ENCODE measurements at regions not wholly inside any gene's neighbourhood (a gene's known extent, or its start where the extent isn't known, plus 50 kb on each side); places are given as distances from the start of the nearest gene placed in this dataset.

DNA sequence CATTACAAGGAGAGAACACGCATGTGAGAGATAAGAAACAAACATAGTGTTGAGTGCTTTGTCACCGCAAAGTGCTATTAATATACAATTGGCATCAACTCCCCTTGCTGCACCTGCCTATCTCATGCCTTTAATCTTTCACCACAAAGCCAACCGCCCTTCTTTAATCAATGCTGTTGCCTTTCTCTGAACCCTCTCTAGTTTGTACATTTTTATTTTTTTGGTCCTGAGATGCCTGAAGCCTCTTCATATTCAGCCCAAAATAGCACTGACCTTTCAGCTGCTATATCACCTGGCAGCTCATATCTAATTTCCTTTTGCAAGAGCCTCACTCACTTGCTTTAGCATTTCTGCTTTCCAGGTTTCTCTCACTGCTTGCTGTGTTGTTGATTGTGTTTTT is 504.7 kb downstream of the NUF2 start:
- Histone ChIP-seq H3K4me3 (ENCODE audit: low read length) (no peak overlapping the region), H3K4me2 (ENCODE audit: low read length) (no peak overlapping the region), H3K9ac (ENCODE audit: low read length) (no peak overlapping the region), H3K27me3 (ENCODE audit: low read depth, low read length) (no peaks in the 10 kb centered on the region), H3K36me3 (replicated peaks; ENCODE audit: low read depth, low read length) (no peaks in the 10 kb centered on the region), H3K9me3 (ENCODE audit: insufficient read depth, low read length) (no peaks in the 10 kb centered on the region), H3K27ac (ENCODE audit: low read length) (no peak overlapping the region), H3K4me1 (ENCODE audit: low read length) (no peaks in the 10 kb centered on the region), H2AFZ (ENCODE audit: low read depth, low read length) (no peak overlapping the region), H4K20me1 (ENCODE audit: insufficient read depth, low read length) (no peaks in the 10 kb centered on the region), H3K79me2 (ENCODE audit: low read length) (no peaks in the 10 kb centered on the region)
- TF ChIP-seq EZH2phosphoT487 (IDR thresholded peaks at IDR 0.05; ENCODE audit: low read depth) = no peak
- TF ChIP-seq, protein P1, sequence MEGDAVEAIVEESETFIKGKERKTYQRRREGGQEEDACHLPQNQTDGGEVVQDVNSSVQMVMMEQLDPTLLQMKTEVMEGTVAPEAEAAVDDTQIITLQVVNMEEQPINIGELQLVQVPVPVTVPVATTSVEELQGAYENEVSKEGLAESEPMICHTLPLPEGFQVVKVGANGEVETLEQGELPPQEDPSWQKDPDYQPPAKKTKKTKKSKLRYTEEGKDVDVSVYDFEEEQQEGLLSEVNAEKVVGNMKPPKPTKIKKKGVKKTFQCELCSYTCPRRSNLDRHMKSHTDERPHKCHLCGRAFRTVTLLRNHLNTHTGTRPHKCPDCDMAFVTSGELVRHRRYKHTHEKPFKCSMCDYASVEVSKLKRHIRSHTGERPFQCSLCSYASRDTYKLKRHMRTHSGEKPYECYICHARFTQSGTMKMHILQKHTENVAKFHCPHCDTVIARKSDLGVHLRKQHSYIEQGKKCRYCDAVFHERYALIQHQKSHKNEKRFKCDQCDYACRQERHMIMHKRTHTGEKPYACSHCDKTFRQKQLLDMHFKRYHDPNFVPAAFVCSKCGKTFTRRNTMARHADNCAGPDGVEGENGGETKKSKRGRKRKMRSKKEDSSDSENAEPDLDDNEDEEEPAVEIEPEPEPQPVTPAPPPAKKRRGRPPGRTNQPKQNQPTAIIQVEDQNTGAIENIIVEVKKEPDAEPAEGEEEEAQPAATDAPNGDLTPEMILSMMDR (IDR thresholded peaks at IDR 0.05; ENCODE audit: low read depth, low read length) = no peak

DNA sequence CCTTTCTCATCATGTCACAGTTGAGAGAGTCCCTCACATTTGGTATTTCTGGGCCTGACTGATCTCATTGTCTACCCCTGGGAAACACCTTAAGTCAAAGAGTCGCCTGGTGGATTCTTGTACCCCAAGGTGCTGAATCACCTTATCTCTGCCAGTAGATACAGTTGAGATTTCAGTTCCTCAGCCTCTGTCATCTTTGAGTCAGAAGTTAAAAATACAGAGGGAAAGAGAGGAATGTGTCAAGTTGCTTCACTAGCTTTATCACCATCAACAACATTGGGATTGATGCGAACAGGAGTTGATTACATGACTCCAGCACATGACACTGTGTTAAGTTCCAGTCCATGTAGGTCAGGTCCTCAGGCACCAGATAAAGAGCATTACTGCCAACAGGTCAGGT is 513.0 kb downstream of the NUF2 start:
- no peak overlapping the region for H3K27ac ChIP-seq (ENCODE audit: low read length)
- H3K36me3 ChIP-seq (replicated peaks; ENCODE audit: low read depth, low read length) = no peaks in the 10 kb centered on the region
- no peak overlapping the region for H3K4me2 ChIP-seq (ENCODE audit: low read length)
- TF ChIP-seq, protein P1 (IDR thresholded peaks at IDR 0.05; ENCODE audit: low read depth, low read length) = no peak
- no peak for TF ChIP-seq EZH2phosphoT487 (IDR thresholded peaks at IDR 0.05; ENCODE audit: low read depth)
- no peaks in the 10 kb centered on the region for H3K9me3 ChIP-seq (ENCODE audit: insufficient read depth, low read length)
- H3K9ac ChIP-seq (ENCODE audit: low read length) = no peak overlapping the region
- no peaks in the 10 kb centered on the region for H4K20me1 ChIP-seq (ENCODE audit: insufficient read depth, low read length)
- H3K4me1 ChIP-seq (ENCODE audit: low read length) = no peaks in the 10 kb centered on the region
- no peak overlapping the region for H2AFZ ChIP-seq (ENCODE audit: low read depth, low read length)
- H3K4me3 ChIP-seq (ENCODE audit: low read length) = no peak overlapping the region
- H3K79me2 ChIP-seq (ENCODE audit: low read length) = no peaks in the 10 kb centered on the region
- no peaks in the 10 kb centered on the region for H3K27me3 ChIP-seq (ENCODE audit: low read depth, low read length)

DNA sequence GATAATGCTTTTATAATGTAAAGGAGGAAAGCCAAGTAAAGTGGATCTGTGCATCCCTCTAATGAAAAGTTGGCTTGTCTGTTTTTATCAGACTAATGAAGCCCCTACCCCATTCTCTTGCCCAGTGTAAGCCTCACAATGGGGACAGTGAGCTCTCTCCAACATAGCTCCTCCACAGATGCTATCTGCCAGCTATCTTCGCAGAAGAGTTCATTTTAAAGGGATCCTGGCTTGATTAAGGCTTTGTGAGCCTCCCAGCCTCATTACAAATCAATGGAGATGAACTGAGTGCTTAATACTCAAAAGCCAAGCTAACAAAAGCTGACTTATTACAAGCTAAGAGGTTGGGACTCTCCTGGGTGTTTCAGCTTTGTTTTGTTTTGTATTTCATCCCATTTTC is 514.7 kb downstream of the NUF2 start:
- H3K4me2 ChIP-seq (ENCODE audit: low read length) = no peak overlapping the region
- H3K27ac ChIP-seq (ENCODE audit: low read length) = no peak overlapping the region
- H3K36me3 ChIP-seq (replicated peaks; ENCODE audit: low read depth, low read length) = no peaks in the 10 kb centered on the region
- H3K9ac ChIP-seq (ENCODE audit: low read length) = no peak overlapping the region
- H3K27me3 ChIP-seq (ENCODE audit: low read depth, low read length) = no peaks in the 10 kb centered on the region
- H3K4me3 ChIP-seq (ENCODE audit: low read length) = no peak overlapping the region
- no peaks in the 10 kb centered on the region for H4K20me1 ChIP-seq (ENCODE audit: insufficient read depth, low read length)
- H2AFZ ChIP-seq (ENCODE audit: low read depth, low read length) = no peak overlapping the region
- TF ChIP-seq EZH2phosphoT487 (IDR thresholded peaks at IDR 0.05; ENCODE audit: low read depth) = no peak
- TF ChIP-seq, protein P1 (IDR thresholded peaks at IDR 0.05; ENCODE audit: low read depth, low read length) = no peak
- H3K79me2 ChIP-seq (ENCODE audit: low read length) = no peaks in the 10 kb centered on the region
- no peaks in the 10 kb centered on the region for H3K4me1 ChIP-seq (ENCODE audit: low read length)
- no peaks in the 10 kb centered on the region for H3K9me3 ChIP-seq (ENCODE audit: insufficient read depth, low read length)

DNA sequence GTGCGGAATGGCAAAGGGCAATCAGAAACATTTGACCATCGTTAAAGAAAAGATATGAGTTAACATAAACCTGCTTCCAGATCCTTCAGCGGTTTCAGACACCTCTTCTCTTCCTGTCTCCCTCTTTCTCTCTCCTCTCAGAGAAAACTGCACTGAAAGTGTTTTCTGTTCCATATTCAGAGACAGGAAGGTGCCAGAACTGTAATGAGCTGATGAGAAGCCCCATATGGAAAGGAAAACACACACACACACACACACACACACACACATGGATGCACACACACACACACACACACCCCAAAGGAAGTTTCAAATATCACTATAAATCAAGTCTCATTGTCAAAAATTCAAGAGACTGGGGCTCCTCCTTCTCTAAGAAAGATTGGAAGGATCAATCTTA is 515.5 kb downstream of the NUF2 start:
- Histone ChIP-seq H3K9ac (ENCODE audit: low read length) (no peak overlapping the region), H3K36me3 (replicated peaks; ENCODE audit: low read depth, low read length) (no peaks in the 10 kb centered on the region), H3K4me1 (ENCODE audit: low read length) (no peaks in the 10 kb centered on the region), H3K79me2 (ENCODE audit: low read length) (no peaks in the 10 kb centered on the region), H3K4me2 (ENCODE audit: low read length) (no peak overlapping the region), H4K20me1 (ENCODE audit: insufficient read depth, low read length) (no peaks in the 10 kb centered on the region), H3K27me3 (ENCODE audit: low read depth, low read length) (no peaks in the 10 kb centered on the region), H2AFZ (ENCODE audit: low read depth, low read length) (no peak overlapping the region), H3K9me3 (ENCODE audit: insufficient read depth, low read length) (no peaks in the 10 kb centered on the region), H3K4me3 (ENCODE audit: low read length) (no peak overlapping the region), H3K27ac (ENCODE audit: low read length) (no peak overlapping the region)
- TF ChIP-seq, protein P1 (IDR thresholded peaks at IDR 0.05; ENCODE audit: low read depth, low read length) = no peak
- TF ChIP-seq EZH2phosphoT487 (IDR thresholded peaks at IDR 0.05; ENCODE audit: low read depth) = no peak
